ENCODE measurements at regions not wholly inside any gene's neighbourhood (a gene's known extent, or its start where the extent isn't known, plus 50 kb on each side); places are given as distances from the start of the nearest gene placed in this dataset.

DNA sequence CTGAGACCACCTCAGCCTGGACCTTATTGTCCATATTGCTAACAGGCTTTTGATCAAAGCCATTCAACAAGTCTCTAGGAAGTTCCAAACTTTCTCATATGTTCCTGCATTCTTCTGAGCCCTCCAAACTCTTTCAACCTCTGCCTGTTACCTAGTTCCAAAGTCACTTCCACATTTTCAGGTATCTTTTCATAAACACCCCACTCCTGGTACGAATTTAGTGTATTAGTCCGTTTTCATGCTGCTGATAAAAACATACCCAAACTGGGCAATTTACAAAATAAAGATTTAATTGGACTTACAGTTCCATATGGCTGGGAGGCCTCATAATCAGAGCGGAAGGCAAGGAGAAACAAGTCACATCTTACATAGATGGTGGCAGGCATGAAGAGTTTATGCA is 836.8 kb downstream of the SORCS1 start:
- H3K27me3 ChIP-seq (ENCODE audit: insufficient read depth in 3 of 3, low read length in 2 of 3): no peaks in the 10 kb centered on the region
- no peak overlapping the region for H3K27ac ChIP-seq
- intact Hi-C loops (cut with DNase I): no loop called here
- TF ChIP-seq, protein P1, sequence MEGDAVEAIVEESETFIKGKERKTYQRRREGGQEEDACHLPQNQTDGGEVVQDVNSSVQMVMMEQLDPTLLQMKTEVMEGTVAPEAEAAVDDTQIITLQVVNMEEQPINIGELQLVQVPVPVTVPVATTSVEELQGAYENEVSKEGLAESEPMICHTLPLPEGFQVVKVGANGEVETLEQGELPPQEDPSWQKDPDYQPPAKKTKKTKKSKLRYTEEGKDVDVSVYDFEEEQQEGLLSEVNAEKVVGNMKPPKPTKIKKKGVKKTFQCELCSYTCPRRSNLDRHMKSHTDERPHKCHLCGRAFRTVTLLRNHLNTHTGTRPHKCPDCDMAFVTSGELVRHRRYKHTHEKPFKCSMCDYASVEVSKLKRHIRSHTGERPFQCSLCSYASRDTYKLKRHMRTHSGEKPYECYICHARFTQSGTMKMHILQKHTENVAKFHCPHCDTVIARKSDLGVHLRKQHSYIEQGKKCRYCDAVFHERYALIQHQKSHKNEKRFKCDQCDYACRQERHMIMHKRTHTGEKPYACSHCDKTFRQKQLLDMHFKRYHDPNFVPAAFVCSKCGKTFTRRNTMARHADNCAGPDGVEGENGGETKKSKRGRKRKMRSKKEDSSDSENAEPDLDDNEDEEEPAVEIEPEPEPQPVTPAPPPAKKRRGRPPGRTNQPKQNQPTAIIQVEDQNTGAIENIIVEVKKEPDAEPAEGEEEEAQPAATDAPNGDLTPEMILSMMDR (IDR thresholded peaks at IDR 0.05): no peak
- H3K4me1 ChIP-seq: no peaks in the 10 kb centered on the region
- no peaks in the 10 kb centered on the region for H3K9me3 ChIP-seq
- WGBS, 3 donors: 78 to 86% (median 84%) methylated on average over 3 of the region's 3 CpGs
- H3K36me3 ChIP-seq (ENCODE audit: insufficient read depth in 1 of 2, low read depth in 1 of 2): no peaks in the 10 kb centered on the region
- DNase-seq: no peak
- no peak for ATAC-seq
- no peak overlapping the region for H3K4me3 ChIP-seq

DNA sequence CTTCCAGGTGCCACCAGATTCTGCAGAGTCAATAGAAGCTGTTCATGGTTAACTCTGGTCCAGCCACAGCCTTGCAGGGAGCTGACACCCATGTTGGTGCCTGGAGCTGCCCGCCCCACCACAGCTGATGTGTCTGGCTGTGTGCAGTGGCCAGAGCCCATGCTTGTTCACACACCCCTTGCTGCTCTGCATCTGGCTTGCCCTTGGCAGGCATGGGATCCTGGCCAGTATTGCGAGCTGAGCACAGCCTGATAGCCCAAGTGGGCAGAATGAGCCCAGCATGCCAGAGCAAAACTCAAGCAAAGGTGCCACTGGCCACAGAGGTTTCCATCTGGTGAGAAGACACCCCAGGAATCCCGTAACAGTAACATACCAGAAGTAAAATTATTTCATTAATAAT is 843.6 kb downstream of the SORCS1 start:
- TF ChIP-seq, protein P1 (IDR thresholded peaks at IDR 0.05): no peak
- DNase-seq (no peak), ATAC-seq (no peak)
- no peaks in the 10 kb centered on the region for H3K27me3 ChIP-seq (ENCODE audit: insufficient read depth in 3 of 3, low read length in 2 of 3)
- intact Hi-C loops (cut with DNase I): no loop called here
- H3K4me3 ChIP-seq: no peak overlapping the region
- WGBS, 3 donors: 70 to 84% (median 72%) methylated on average over 3 of the region's 3 CpGs
- H3K27ac ChIP-seq: no peak overlapping the region
- H3K9me3 ChIP-seq: no peaks in the 10 kb centered on the region
- no peaks in the 10 kb centered on the region for H3K36me3 ChIP-seq (ENCODE audit: insufficient read depth in 1 of 2, low read depth in 1 of 2)
- H3K4me1 ChIP-seq: no peaks in the 10 kb centered on the region

DNA sequence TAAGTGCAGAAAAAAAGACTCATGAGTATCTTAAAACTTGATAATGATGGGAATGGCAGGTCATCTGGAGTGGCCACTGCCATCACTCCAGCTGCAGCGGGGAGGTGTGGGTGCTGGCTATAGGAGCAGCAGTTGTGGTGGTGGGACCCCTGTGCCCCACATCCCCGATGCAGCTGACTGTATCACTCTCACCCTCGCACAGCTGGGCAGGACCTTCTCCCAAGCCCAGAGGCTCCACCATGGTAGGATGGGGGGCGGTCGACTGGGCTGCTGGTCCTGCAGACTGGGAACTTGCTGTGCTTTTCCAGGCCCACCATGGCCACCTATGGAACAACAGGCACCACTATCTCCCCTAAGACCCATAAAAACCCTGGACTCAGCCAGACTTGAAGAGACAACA is 844.4 kb downstream of the SORCS1 start:
- no peak overlapping the region for H3K27ac ChIP-seq
- no peak overlapping the region for H3K4me3 ChIP-seq
- WGBS, 3 donors: 77 to 91% (median 91%) methylated on average over 5 of the region's 5 CpGs
- DNase-seq: no peak
- no peaks in the 10 kb centered on the region for H3K9me3 ChIP-seq
- intact Hi-C loops (cut with DNase I): no loop called here
- H3K36me3 ChIP-seq (ENCODE audit: insufficient read depth in 1 of 2, low read depth in 1 of 2): no peaks in the 10 kb centered on the region
- TF ChIP-seq, protein P1 (IDR thresholded peaks at IDR 0.05): no peak
- no peak for ATAC-seq
- no peaks in the 10 kb centered on the region for H3K27me3 ChIP-seq (ENCODE audit: insufficient read depth in 3 of 3, low read length in 2 of 3)
- H3K4me1 ChIP-seq: no peaks in the 10 kb centered on the region

DNA sequence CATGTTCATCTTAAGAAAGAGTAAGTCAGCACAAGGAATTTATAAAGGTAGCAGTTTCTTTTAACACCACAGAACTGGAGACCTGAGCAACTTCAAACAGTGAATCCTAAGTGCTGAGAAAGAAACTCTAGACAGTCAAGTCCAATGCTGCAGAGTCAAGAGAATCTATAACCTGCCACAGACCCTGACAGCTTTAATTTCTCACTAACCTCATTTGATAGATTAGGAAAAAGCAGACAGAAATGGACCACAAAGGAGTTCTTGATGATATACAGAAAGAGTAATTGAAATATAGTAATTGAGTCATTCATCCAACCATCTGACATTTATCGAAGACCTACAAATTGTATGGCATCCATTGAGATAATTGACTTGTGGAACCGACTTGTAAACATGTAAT is 847.0 kb downstream of the SORCS1 start:
- no peak for DNase-seq
- no peak overlapping the region for H3K27ac ChIP-seq
- H3K4me3 ChIP-seq: no peak overlapping the region
- intact Hi-C loops (cut with DNase I): no loop called here
- ATAC-seq: no peak
- 88 to 91% (median 89%) methylated on average over 2 of the region's 2 CpGs for WGBS, 3 donors
- H3K9me3 ChIP-seq: no peaks in the 10 kb centered on the region
- no peaks in the 10 kb centered on the region for H3K4me1 ChIP-seq
- H3K27me3 ChIP-seq (ENCODE audit: insufficient read depth in 3 of 3, low read length in 2 of 3): no peaks in the 10 kb centered on the region
- H3K36me3 ChIP-seq (ENCODE audit: insufficient read depth in 1 of 2, low read depth in 1 of 2): no peaks in the 10 kb centered on the region
- TF ChIP-seq, protein P1 (IDR thresholded peaks at IDR 0.05): no peak

DNA sequence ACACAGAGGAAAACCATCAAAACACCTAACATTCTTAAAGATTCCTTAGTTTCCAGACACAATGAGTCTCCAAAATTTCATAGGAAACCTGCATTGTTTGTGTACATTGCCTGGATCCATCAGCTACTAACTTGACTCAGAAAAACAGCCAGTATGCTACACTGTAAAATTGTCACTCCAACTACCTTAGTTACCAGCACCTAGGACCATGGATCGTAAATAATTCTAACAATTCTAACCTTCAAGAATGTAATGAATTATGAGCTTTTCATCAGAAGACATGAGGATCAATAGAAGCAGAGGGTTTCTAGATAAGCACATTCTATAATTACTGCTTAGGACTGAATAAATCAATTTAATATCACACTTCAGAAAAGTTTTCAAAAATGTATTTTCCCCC is 851.5 kb downstream of the SORCS1 start:
- H3K4me3 ChIP-seq: no peak overlapping the region
- TF ChIP-seq, protein P1 (IDR thresholded peaks at IDR 0.05): no peak
- intact Hi-C loops (cut with DNase I): no loop called here
- DNase-seq (no peak), ATAC-seq (no peak)
- no peaks in the 10 kb centered on the region for H3K36me3 ChIP-seq (ENCODE audit: insufficient read depth in 1 of 2, low read depth in 1 of 2)
- no peaks in the 10 kb centered on the region for H3K27me3 ChIP-seq (ENCODE audit: insufficient read depth in 3 of 3, low read length in 2 of 3)
- no peaks in the 10 kb centered on the region for H3K9me3 ChIP-seq
- no peaks in the 10 kb centered on the region for H3K4me1 ChIP-seq
- H3K27ac ChIP-seq: no peak overlapping the region
- 88 to 95% (median 92%) methylated on average over 1 of the region's 1 CpG for WGBS, 3 donors

All from psoas muscle (tissue), 7 donors.